IMR-90 (cell line): ENCODE measurements at regions not wholly inside any gene's neighbourhood (a gene's known extent, or its start where the extent isn't known, plus 50 kb on each side); places are given as distances from the start of the nearest gene placed in this dataset.

Experiments used
- CEBPB ChIP-seq: IDR thresholded peaks from 2 replicates; pipeline ENCODE4 v1.6.1; 2012; ENCODE audit warnings: low read depth, low read length, improper control_type of control experiment
- CTCF ChIP-seq: conservative IDR thresholded peaks from 2 replicates; pipeline ENCODE4 v1.5.1; 2012; ENCODE audit warnings: mild to moderate bottlenecking, low read depth, low read length, improper control_type of control experiment
- POLR2A ChIP-seq: IDR thresholded peaks from 2 replicates; pipeline ENCODE4 v1.6.1; 2012; ENCODE audit warnings: mild to moderate bottlenecking, low read depth, low read length
- RCOR1 ChIP-seq: IDR thresholded peaks from 2 replicates; pipeline ENCODE4 v1.6.1; 2012; ENCODE audit warnings: mild to moderate bottlenecking, low read length, improper control_type of control experiment; ENCODE audit not compliant: insufficient replicate concordance
- USF2 ChIP-seq: fragments of 150-350 bp; IDR thresholded peaks from 2 replicates; pipeline ENCODE4 v1.6.1; 2017; ENCODE audit warnings: mild to moderate bottlenecking, antibody characterized with exemption, low read length, low read depth

- TF ChIP-seq POLR2A, result no peak
- no peak for TF ChIP-seq RCOR1
- TF ChIP-seq USF2, result no peak
- TF ChIP-seq CEBPB, result no peak
- no peak for TF ChIP-seq CTCF
These were observed 572.9 kb downstream of the ETV1 start for GRCh38 chr7:13416544-13416943.
